A549 (cell line): ENCODE measurements at regions not wholly inside any gene's neighbourhood (a gene's known extent, or its start where the extent isn't known, plus 50 kb on each side); places are given as distances from the start of the nearest gene placed in this dataset.

Experiments used
- ATAC-seq, 2 experiments: fragments of 200-7000 bp in 1 of 2; fragments of >200 bp in 1 of 2; cut with Nextera tagmentation in 1 of 2; cut with Tn5 transposase in 1 of 2; 3 replicates each; pipeline versions ENCODE4 v1.8.0 to v1.9.1; 2018 to 2020; ENCODE audit warnings: mild to moderate bottlenecking in 1 of 2, moderate library complexity in 1 of 2
- CTCF ChIA-PET: fragments of 300-600 bp; sonication (Branson Sonifier 250); formaldehyde crosslinking; extraction: SDS; loops from one replicate; lab custom pipeline; 2021; ENCODE audit warnings: antibody characterized with exemption, inconsistent platforms; lab: Yijun Ruan, JAX
- POLR2A ChIA-PET: fragments of 350-600 bp; formaldehyde crosslinking; extraction: SDS; loops from one replicate; lab custom pipeline; 2021; ENCODE audit warnings: antibody characterized with exemption, inconsistent platforms; lab: Yijun Ruan, JAX
- DNase-seq, 2 experiments: peaks; one replicate each; pipeline versions ENCODE4 v3.0.0 to v3.0.0-alpha.2; 2011 to 2016; ENCODE audit warnings: low read depth in 1 of 2, low spot score in 1 of 2
- FAIRE-seq: peaks from 2 replicates; lab custom pipeline; 2011; peaks lifted over from hg19 to GRCh38; lab: Jason Lieb, UNC
- H3K27ac ChIP-seq, 2 experiments: fragments of >200 bp; sonication (Bioruptor Twin); formaldehyde crosslinking; 3 replicates each; pipeline ENCODE4 v1.5.1; 2016 to 2017
- H3K4me1 ChIP-seq: fragments of >200 bp; sonication (Bioruptor Twin); formaldehyde crosslinking; 3 replicates; pipeline ENCODE4 v1.6.1; 2016
- H3K4me2 ChIP-seq: fragments of >200 bp; sonication (Bioruptor Twin); formaldehyde crosslinking; 3 replicates; pipeline ENCODE4 v1.6.1; 2016
- H3K4me3 ChIP-seq: fragments of >200 bp; sonication (Bioruptor Twin); formaldehyde crosslinking; 3 replicates; pipeline ENCODE4 v1.5.1; 2016
- H3K9me3 ChIP-seq: fragments of >200 bp; sonication (Bioruptor Twin); formaldehyde crosslinking; 3 replicates; pipeline ENCODE4 v1.6.1; 2016
- CBX8 ChIP-seq: fragments of 200-600 bp; sonication (generic); IDR thresholded peaks from 2 replicates; pipeline ENCODE4 v1.6.1; 2016
- CEBPB ChIP-seq, 2 experiments: fragments of >200 bp in 1 of 2; sonication (Bioruptor Twin) in 1 of 2; formaldehyde crosslinking in 1 of 2; IDR thresholded peaks; 2 replicates each; pipeline ENCODE4 v1.6.1; 2012 to 2016
- CHD2 ChIP-seq: fragments of 150-350 bp; IDR thresholded peaks from 2 replicates; pipeline ENCODE4 v1.6.1; 2014; ENCODE audit warnings: low read length; ENCODE audit not compliant: partially characterized antibody
- EHF ChIP-seq: fragments of 250-450 bp; sonication (Bioruptor Pico); IDR thresholded peaks from 2 replicates; pipeline ENCODE4 v1.5.0; 2020; ENCODE audit warnings: mild to moderate bottlenecking
- ELK1 ChIP-seq: fragments of 150-350 bp; IDR thresholded peaks from 2 replicates; pipeline ENCODE4 v1.6.1; 2014; ENCODE audit warnings: low read depth, mild to moderate bottlenecking, low read length
- EP300 ChIP-seq, 2 experiments: fragments of >200 bp; sonication (Bioruptor Twin); formaldehyde crosslinking; IDR thresholded peaks; 2 replicates in 1 of 2; 3 replicates in 1 of 2; pipeline ENCODE4 v1.6.1; 2016 to 2017
- GATA3 ChIP-seq: IDR thresholded peaks from 2 replicates; pipeline ENCODE4 v1.6.1; 2012; ENCODE audit warnings: borderline replicate concordance
- HEYL ChIP-seq: fragments of 250-450 bp; sonication (Bioruptor Pico); IDR thresholded peaks from 2 replicates; pipeline ENCODE4 v1.8.0; 2021; ENCODE audit warnings: mild to moderate bottlenecking, moderate library complexity
- HOXA7 ChIP-seq: fragments of 250-450 bp; sonication (Bioruptor Pico); IDR thresholded peaks from 2 replicates; pipeline ENCODE4 v1.5.0; 2020; ENCODE audit warnings: mild to moderate bottlenecking, moderate library complexity
- JUNB ChIP-seq: fragments of >200 bp; sonication (Bioruptor Twin); formaldehyde crosslinking; IDR thresholded peaks from 2 replicates; pipeline ENCODE4 v1.6.1; 2016
- MAZ ChIP-seq: fragments of 150-350 bp; IDR thresholded peaks from 2 replicates; pipeline ENCODE4 v1.6.1; 2014; ENCODE audit warnings: antibody characterized with exemption, low read depth, low read length, borderline replicate concordance
- NFE2L2 ChIP-seq: fragments of 150-350 bp; conservative IDR thresholded peaks from 2 replicates; pipeline ENCODE4 v1.6.1; 2014; ENCODE audit warnings: low read length
- NR3C1 ChIP-seq: fragments of >200 bp; sonication (Bioruptor Twin); formaldehyde crosslinking; IDR thresholded peaks from 3 replicates; pipeline ENCODE4 v1.6.1; 2017
- RCOR1 ChIP-seq: fragments of 150-350 bp; IDR thresholded peaks from 2 replicates; pipeline ENCODE4 v1.6.1; 2014; ENCODE audit warnings: antibody characterized with exemption, low read length, low read depth
- RFX5 ChIP-seq: fragments of 450-650 bp; IDR thresholded peaks from 2 replicates; pipeline ENCODE4 v1.7.1; 2014; ENCODE audit warnings: antibody characterized with exemption, mild to moderate bottlenecking, moderate library complexity
- RNF2 ChIP-seq: fragments of 200-600 bp; sonication (generic); IDR thresholded peaks from 2 replicates; pipeline ENCODE4 v1.6.1; 2016; ENCODE audit warnings: low read depth, mild to moderate bottlenecking, antibody characterized with exemption, moderate library complexity, borderline replicate concordance
- SMC3 ChIP-seq: fragments of >200 bp; sonication (Bioruptor Twin); formaldehyde crosslinking; IDR thresholded peaks from 3 replicates; pipeline ENCODE4 v1.6.1; 2018; ENCODE audit warnings: inconsistent platforms
- SREBF2 ChIP-seq: fragments of 450-650 bp; IDR thresholded peaks from 2 replicates; pipeline ENCODE4 v1.6.1; 2014; ENCODE audit warnings: mild to moderate bottlenecking, moderate library complexity
- ZFP36 ChIP-seq: fragments of 450-650 bp; IDR thresholded peaks from 2 replicates; pipeline ENCODE4 v1.6.1; 2014; ENCODE audit warnings: borderline replicate concordance; ENCODE audit not compliant: partially characterized antibody
- ZNF302 ChIP-seq: fragments of 250-450 bp; sonication (Bioruptor Pico); IDR thresholded peaks from 2 replicates; pipeline ENCODE4 v1.9.0; 2021; ENCODE audit warnings: inconsistent platforms, mild to moderate bottlenecking, moderate library complexity
- WGBS: methylation state at CpG from one replicate; pipeline ENCODE4 v1.1.6; 2017; ENCODE audit errors: missing lambda C conversion rate; 5-methylcytosine and 5-hydroxymethylcytosine counted together
- TF ChIP-seq, protein P1 (sequence below): IDR thresholded peaks from 2 replicates; pipeline ENCODE4 v1.6.1; 2012; ENCODE audit warnings: low read depth, borderline replicate concordance
- TF ChIP-seq, protein P2 (sequence below): fragments of >200 bp; sonication (Bioruptor Twin); formaldehyde crosslinking; IDR thresholded peaks from 3 replicates; pipeline ENCODE4 v1.5.1; 2016
- TF ChIP-seq, protein P3 (sequence below): fragments of >200 bp; sonication (Bioruptor Twin); formaldehyde crosslinking; IDR thresholded peaks from 2 replicates; pipeline ENCODE4 v1.6.1; 2016
- TF ChIP-seq, protein P4 (sequence below): fragments of 450-650 bp; IDR thresholded peaks from 2 replicates; pipeline ENCODE4 v1.6.1; 2014; ENCODE audit warnings: antibody characterized with exemption
- TF ChIP-seq, protein P5 (sequence below): IDR thresholded peaks from 2 replicates; pipeline ENCODE4 v1.6.1; 2012
- TF ChIP-seq, protein P6 (sequence below): IDR thresholded peaks from 2 replicates; pipeline ENCODE4 v1.6.1; 2012

- 0 out of 3 replicates have a peak, but pooled peaks cover 5% of the 10 kb centered on the region for H3K9me3 ChIP-seq
- H3K4me3 ChIP-seq, result no peak overlapping the region
- FAIRE-seq, result no peak
- ATAC-seq, result no peak
- 55% methylated on average over 4 of the region's 4 CpGs for WGBS
- no peak overlapping the region for H3K4me2 ChIP-seq
- POLR2A ChIA-PET, result no interaction called here
- no peaks in the 10 kb centered on the region for H3K4me1 ChIP-seq
- CTCF ChIA-PET, result no interaction called here
- TF ChIP-seq ELK1, result no peak
- no peak for TF ChIP-seq HEYL
- no peak for TF ChIP-seq JUNB
- TF ChIP-seq NFE2L2, result no peak
- TF ChIP-seq ZNF302 (CRISPR knock-in tag), result no peak
- TF ChIP-seq, protein P1, sequence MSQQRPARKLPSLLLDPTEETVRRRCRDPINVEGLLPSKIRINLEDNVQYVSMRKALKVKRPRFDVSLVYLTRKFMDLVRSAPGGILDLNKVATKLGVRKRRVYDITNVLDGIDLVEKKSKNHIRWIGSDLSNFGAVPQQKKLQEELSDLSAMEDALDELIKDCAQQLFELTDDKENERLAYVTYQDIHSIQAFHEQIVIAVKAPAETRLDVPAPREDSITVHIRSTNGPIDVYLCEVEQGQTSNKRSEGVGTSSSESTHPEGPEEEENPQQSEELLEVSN, result no peak
- no peak for TF ChIP-seq MAZ
- no peak for TF ChIP-seq CHD2
- no peak overlapping the region for H3K27ac ChIP-seq
- DNase-seq, result no peak
Observed at GRCh38 chr3:95227092-95227491, 1164.2 kb downstream of the NSUN3 start.

DNA sequence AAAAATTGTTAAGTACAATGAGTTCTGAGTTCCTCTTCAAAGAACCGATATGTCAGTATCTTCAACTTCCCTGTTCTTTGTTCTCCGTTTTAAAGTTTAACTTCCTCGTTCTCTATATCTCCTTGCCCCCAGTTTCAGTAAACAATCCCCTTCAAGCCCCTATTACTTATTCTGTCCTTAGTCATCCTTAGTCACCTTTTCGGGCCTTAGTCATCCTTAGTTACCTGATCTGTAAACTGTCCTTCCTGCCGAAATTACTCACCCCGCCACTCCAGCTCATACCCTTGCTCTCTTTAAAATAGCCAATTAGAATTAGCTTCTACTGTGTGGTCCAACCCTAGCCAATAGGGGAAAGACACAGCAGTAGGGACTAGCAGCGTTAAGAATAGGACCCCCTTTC is 1165.6 kb downstream of the NSUN3 start:
- TF ChIP-seq, protein P2, sequence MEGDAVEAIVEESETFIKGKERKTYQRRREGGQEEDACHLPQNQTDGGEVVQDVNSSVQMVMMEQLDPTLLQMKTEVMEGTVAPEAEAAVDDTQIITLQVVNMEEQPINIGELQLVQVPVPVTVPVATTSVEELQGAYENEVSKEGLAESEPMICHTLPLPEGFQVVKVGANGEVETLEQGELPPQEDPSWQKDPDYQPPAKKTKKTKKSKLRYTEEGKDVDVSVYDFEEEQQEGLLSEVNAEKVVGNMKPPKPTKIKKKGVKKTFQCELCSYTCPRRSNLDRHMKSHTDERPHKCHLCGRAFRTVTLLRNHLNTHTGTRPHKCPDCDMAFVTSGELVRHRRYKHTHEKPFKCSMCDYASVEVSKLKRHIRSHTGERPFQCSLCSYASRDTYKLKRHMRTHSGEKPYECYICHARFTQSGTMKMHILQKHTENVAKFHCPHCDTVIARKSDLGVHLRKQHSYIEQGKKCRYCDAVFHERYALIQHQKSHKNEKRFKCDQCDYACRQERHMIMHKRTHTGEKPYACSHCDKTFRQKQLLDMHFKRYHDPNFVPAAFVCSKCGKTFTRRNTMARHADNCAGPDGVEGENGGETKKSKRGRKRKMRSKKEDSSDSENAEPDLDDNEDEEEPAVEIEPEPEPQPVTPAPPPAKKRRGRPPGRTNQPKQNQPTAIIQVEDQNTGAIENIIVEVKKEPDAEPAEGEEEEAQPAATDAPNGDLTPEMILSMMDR, result no peak
- TF ChIP-seq RCOR1 (no peak), CBX8 (no peak), RNF2 (no peak), ELK1 (no peak), ZFP36 (no peak), SREBF2 (no peak), EHF (CRISPR knock-in tag) (no peak), SMC3 (no peak)
- TF ChIP-seq, protein P3, sequence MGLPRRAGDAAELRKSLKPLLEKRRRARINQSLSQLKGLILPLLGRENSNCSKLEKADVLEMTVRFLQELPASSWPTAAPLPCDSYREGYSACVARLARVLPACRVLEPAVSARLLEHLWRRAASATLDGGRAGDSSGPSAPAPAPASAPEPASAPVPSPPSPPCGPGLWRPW, result no peak
- CTCF ChIA-PET, result no interaction called here
- Histone ChIP-seq H3K4me2 (no peak overlapping the region), H3K27ac (no peak overlapping the region), H3K9me3 (0 out of 3 replicates have a peak, but pooled peaks cover 5% of the 10 kb centered on the region), H3K4me3 (no peak overlapping the region), H3K4me1 (no peaks in the 10 kb centered on the region)
- peak in 1 of 2 experiments; percentile 18 for DNase-seq
- ATAC-seq, result no peak
- WGBS, result 46% methylated on average over 7 of the region's 7 CpGs
- POLR2A ChIA-PET, result no interaction called here
- no peak for FAIRE-seq

DNA sequence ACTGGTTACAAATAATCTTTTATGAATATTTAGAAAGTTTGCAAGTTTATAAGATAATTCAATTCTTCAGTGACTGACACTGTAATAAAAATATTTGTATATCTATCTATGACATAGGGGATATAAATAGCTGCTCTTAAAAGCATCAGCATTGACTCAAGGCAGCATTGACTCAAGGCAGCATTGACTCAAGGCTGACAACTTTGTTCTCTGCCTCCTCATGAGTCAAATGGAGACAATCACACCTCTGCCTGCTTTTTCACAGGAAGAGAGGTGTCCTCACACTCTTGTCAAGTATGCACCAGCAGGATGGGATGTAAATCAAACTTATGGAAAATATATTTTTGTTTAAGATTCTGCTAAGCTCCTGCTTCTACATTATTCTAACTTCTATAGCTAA is 1173.1 kb downstream of the NSUN3 start:
- ChIA-PET POLR2A (no interaction called here), CTCF (no interaction called here)
- no peak overlapping the region for H3K27ac ChIP-seq
- H3K4me1 ChIP-seq, result no peaks in the 10 kb centered on the region
- no peaks in the 10 kb centered on the region for H3K9me3 ChIP-seq
- no peak overlapping the region for H3K4me3 ChIP-seq
- H3K4me2 ChIP-seq, result no peak overlapping the region
- no peak for TF ChIP-seq RNF2
- TF ChIP-seq RFX5, result no peak
- no peak for TF ChIP-seq HOXA7 (CRISPR knock-in tag)
- no peak for TF ChIP-seq JUNB
- TF ChIP-seq, protein P4, sequence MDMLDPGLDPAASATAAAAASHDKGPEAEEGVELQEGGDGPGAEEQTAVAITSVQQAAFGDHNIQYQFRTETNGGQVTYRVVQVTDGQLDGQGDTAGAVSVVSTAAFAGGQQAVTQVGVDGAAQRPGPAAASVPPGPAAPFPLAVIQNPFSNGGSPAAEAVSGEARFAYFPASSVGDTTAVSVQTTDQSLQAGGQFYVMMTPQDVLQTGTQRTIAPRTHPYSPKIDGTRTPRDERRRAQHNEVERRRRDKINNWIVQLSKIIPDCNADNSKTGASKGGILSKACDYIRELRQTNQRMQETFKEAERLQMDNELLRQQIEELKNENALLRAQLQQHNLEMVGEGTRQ, result no peak
- TF ChIP-seq ELK1, result no peak
- TF ChIP-seq GATA3, result no peak
- TF ChIP-seq EP300 (IDR thresholded peaks at IDR 0.05), result no peak
- TF ChIP-seq NFE2L2, result no peak
- TF ChIP-seq RCOR1, result no peak
- TF ChIP-seq NR3C1, result no peak
- TF ChIP-seq, protein P5, sequence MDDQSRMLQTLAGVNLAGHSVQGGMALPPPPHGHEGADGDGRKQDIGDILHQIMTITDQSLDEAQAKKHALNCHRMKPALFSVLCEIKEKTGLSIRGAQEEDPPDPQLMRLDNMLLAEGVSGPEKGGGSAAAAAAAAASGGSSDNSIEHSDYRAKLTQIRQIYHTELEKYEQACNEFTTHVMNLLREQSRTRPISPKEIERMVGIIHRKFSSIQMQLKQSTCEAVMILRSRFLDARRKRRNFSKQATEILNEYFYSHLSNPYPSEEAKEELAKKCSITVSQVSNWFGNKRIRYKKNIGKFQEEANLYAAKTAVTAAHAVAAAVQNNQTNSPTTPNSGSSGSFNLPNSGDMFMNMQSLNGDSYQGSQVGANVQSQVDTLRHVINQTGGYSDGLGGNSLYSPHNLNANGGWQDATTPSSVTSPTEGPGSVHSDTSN, result no peak
- TF ChIP-seq CEBPB (IDR thresholded peaks at IDR 0.05), result no peak
- TF ChIP-seq, protein P6, sequence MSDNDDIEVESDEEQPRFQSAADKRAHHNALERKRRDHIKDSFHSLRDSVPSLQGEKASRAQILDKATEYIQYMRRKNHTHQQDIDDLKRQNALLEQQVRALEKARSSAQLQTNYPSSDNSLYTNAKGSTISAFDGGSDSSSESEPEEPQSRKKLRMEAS, result no peak
- no peak for FAIRE-seq
- no peak for DNase-seq
- ATAC-seq, result no peak
